ENCODE measurements at regions not wholly inside any gene's neighbourhood (a gene's known extent, or its start where the extent isn't known, plus 50 kb on each side); places are given as distances from the start of the nearest gene placed in this dataset.

- ChIA-PET POLR2A (no interaction called here), CTCF (no interaction called here)
- intact Hi-C loops (cut with micrococcal nuclease) = no loop called here
- ATAC-seq (peak; percentile 20), DNase-seq (peak; percentile 1)
- no peaks in the 10 kb centered on the region for H3K36me3 Mint-ChIP-seq (ENCODE audit: low read depth)
- peaks cover 13% of the 10 kb centered on the region for H3K4me1 Mint-ChIP-seq (ENCODE audit: low read depth)
- no peaks in the 10 kb centered on the region for H3K27me3 Mint-ChIP-seq
- H3K9me3 Mint-ChIP-seq = no peaks in the 10 kb centered on the region
- H3K4me3 Mint-ChIP-seq = no peak overlapping the region
- TF ChIP-seq CTCF (IDR thresholded peaks at IDR 0.05) = no peak
- no peak overlapping the region for H3K27ac Mint-ChIP-seq
Observed at GRCh38 chr1:98323906-98324358, 337.6 kb upstream of the SNX7 start.

- CTCF ChIA-PET = no interaction called here
- POLR2A ChIA-PET = no interaction called here
- Mint-ChIP-seq H3K4me1 (ENCODE audit: low read depth) (peaks cover 13% of the 10 kb centered on the region), H3K27me3 (peaks cover 1% of the 10 kb centered on the region), H3K9me3 (no peaks in the 10 kb centered on the region), H3K27ac (no peak overlapping the region), H3K36me3 (ENCODE audit: low read depth) (no peaks in the 10 kb centered on the region), H3K4me3 (no peak overlapping the region)
- intact Hi-C loops (cut with micrococcal nuclease) = no loop called here
- no peak for ATAC-seq
- DNase-seq = no peak
- no peak for TF ChIP-seq CTCF (IDR thresholded peaks at IDR 0.05)
Observed at GRCh38 chr1:98323388-98323787, 338.1 kb upstream of the SNX7 start.

GRCh38 chr1:98322966-98323365 lies 338.6 kb upstream of the SNX7 start:
- peaks cover 1% of the 10 kb centered on the region for H3K27me3 Mint-ChIP-seq

GRCh38 chr1:98322086-98322485 lies 339.4 kb upstream of the SNX7 start:
- Mint-ChIP-seq H3K27me3 (peaks cover 1% of the 10 kb centered on the region), H3K4me1 (ENCODE audit: low read depth) (peaks cover 13% of the 10 kb centered on the region), H3K4me3 (no peak overlapping the region), H3K9me3 (no peaks in the 10 kb centered on the region), H3K27ac (no peak overlapping the region), H3K36me3 (ENCODE audit: low read depth) (no peaks in the 10 kb centered on the region)
- CTCF ChIA-PET = no interaction called here
- POLR2A ChIA-PET = no interaction called here
- DNase-seq = no peak
- TF ChIP-seq CTCF (IDR thresholded peaks at IDR 0.05) = no peak
- intact Hi-C loops (cut with micrococcal nuclease) = no loop called here
- ATAC-seq = no peak

More at GRCh38 chr1:98322966-98323365, 338.6 kb upstream of the SNX7 start:
- ATAC-seq (no peak), DNase-seq (no peak)
- no peaks in the 10 kb centered on the region for H3K36me3 Mint-ChIP-seq (ENCODE audit: low read depth)
- H3K27ac Mint-ChIP-seq = no peak overlapping the region
- no peak for TF ChIP-seq CTCF (IDR thresholded peaks at IDR 0.05)
- intact Hi-C loops (cut with micrococcal nuclease) = no loop called here
- ChIA-PET CTCF (no interaction called here), POLR2A (no interaction called here)
- H3K4me1 Mint-ChIP-seq (ENCODE audit: low read depth) = peaks cover 13% of the 10 kb centered on the region
- H3K9me3 Mint-ChIP-seq = no peaks in the 10 kb centered on the region
- H3K4me3 Mint-ChIP-seq = no peak overlapping the region

GRCh38 chr1:98321191-98321590 lies 340.3 kb upstream of the SNX7 start:
- no peaks in the 10 kb centered on the region for H3K9me3 Mint-ChIP-seq
- no peak overlapping the region for H3K27ac Mint-ChIP-seq

More at GRCh38 chr1:98321191-98321590, 340.3 kb upstream of the SNX7 start:
- intact Hi-C loops (cut with micrococcal nuclease) = no loop called here
- no peak overlapping the region for H3K4me3 Mint-ChIP-seq
- peaks cover 13% of the 10 kb centered on the region for H3K4me1 Mint-ChIP-seq (ENCODE audit: low read depth)
- TF ChIP-seq CTCF (IDR thresholded peaks at IDR 0.05) = no peak
- H3K36me3 Mint-ChIP-seq (ENCODE audit: low read depth) = no peaks in the 10 kb centered on the region
- no peak for DNase-seq
- ATAC-seq = no peak
- ChIA-PET CTCF (no interaction called here), POLR2A (no interaction called here)
- peaks cover 1% of the 10 kb centered on the region for H3K27me3 Mint-ChIP-seq

Measured in activated CD8-positive, alpha-beta T cell treated with anti-CD3 and anti-CD28 coated beads for 36 hours (primary cell).